ENCODE measurements at regions not wholly inside any gene's neighbourhood (a gene's known extent, or its start where the extent isn't known, plus 50 kb on each side); places are given as distances from the start of the nearest gene placed in this dataset.
"Not testable (repeated sequence)": the region's sequence is repeated elsewhere in the genome, so short reads cannot be mapped to it uniquely, and the experiment has no call there.

DNA sequence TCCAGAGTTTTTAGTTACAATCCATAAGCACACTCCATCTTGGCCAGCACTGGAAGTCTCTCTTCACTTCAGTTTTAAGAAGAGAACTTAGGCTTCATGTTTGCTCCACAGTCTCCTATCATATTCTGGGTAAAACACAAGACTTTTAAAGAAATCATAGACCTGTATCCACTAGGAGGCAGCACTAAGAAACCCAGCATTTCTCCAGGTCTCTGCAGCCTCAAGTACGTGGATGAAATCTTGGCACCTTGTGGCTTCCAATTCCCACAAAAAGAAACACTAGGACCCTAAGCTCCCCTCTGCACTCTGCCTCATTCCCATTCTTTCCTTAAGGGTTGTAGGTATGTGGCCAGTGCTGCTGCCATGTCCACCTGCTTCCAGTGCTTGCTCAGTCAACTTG lies 367.3 kb upstream of the CASK start:
- DNase-seq: no peak

GRCh38 chrX:42289492-42290385 lies 366.4 kb upstream of the CASK start:
- DNase-seq: no peak

DNA sequence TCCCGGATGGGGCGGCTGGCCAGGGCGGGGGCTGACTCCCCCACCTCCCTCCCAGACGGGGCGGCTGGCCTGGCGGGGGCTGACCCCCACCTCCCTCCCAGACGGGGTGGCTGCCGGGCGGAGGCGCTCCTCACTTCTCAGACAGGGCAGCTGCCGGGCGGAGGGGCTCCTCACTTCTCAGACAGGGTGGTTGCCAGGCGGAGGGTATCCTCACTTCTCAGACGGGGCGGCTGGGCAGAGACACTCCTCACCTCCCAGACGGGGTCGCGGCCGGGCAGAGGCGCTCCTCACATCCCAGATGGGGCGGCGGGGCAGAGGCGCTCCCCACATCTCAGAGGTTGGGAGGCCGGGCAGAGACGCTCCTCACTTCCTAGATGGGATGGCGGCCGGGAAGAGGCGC lies 362.3 kb upstream of the CASK start:
- not testable (repeated sequence) for DNase-seq

DNA sequence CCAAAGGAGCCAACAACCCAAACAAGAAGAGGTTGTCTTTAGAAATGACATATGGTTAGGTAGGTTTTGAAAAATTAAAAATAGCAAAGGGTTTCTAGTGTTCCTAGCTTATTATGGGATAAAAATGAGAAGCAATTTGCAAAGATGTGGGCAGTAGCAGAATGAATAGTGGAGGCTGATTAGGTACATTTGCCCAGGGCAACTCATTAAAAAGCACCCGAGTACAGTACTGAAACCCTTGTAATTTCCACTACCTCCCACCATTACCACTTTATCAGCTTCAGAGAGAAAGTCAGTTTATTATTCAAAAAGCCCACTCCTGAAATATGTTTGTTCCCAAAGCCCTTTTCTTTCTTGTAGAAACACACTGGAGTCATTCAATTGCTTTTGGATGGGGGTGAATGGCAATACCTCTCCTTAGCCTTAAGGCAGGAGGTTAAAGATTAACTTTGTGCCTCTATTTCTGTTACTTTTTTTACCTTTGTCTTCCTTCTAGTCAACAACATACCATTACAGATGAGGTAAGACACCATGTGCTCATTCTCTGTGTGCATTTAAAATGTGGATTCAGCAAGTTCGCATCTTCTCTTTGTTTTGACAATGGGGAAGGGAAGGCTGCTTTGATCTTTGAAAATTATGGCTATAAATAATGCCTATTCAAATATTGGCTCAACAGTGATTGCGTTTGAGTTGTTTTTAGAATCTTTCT lies 353.8 kb upstream of the CASK start:
- DNase-seq: no peak

GRCh38 chrX:42274151-42274550 lies 350.8 kb upstream of the CASK start:
- no peak for DNase-seq

GRCh38 chrX:42273387-42273786 lies 350.0 kb upstream of the CASK start:
- DNase-seq: no peak

DNA sequence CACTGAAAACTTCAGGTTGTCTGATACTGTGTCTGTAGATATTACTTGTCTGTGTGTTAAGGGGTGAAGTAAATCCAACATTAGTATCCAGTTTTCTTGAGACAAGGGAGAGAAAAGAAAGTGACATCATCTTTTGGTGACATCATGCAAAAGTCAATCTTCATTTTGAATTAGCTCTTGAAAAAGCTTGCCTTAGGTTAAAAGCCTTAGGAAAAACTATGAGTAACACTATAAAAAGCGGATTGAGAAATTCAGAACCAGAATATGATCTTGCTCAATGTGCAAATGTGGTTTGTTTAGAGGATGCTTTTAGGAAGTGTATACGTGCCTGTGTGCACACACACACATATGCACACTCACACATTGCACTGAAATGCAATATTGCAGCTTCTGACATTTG lies 345.8 kb upstream of the CASK start:
- no peak for DNase-seq

- no peak for DNase-seq
These were observed 337.5 kb upstream of the CASK start for GRCh38 chrX:42260854-42261253.

- DNase-seq: no peak
These were observed 324.9 kb upstream of the CASK start for GRCh38 chrX:42248226-42248625.

DNA sequence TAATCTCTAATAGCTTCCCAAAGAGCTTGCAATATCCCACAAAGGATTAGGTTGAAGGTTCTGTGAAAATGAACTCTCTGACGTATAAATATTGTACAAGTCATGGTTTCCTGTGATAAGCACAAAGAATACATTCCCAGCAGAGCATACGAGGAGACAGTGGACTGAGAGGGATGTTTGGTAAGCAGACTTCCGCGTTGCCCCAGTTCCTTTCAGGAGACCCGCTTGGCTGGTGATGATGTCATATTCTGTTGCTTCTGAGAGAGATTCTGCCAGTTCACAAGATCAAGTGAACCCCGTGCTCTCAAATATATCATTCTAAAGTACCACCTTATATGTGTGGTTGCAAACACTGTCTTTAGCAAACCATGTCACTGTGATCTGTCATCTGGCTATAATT lies 323.9 kb upstream of the CASK start:
- DNase-seq: no peak

DNA sequence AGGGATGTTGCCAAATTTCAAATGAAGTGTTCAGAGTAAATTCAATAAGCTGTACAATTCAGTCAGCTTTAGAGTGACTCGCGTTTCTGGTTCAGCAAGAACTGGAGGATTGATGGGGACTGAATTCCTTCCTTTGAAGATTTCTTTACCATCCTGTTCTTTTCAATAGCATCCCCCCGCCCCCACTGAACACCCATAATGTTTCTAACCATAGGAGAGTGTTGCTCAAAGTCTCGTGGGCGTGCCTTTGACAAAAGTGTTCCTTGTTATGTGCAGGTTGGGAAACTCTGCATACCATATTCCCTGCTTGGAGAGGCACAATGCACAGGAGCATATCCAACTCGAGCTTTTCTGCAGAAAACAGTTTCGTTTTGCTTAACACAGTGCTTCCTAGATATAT lies 323.5 kb upstream of the CASK start:
- no peak for DNase-seq

DNA sequence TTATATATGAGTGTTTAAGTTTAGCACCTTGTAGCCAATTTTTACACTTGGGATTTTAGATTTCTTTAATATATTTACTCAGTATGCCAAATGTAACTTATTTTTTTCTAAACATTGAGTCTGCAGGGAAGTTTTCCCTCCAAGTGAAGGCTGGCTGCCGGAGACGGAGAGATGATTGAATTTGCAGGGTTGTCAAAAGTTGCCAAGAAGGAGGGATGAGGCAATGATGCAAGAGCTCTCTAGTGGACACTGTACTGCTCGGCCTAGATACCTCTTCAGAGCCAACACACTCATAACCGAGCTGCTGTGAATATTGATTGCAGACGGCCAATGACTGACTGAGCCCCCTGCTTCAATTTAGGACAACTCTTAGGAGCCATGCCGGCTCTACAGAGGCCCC lies 318.6 kb upstream of the CASK start:
- DNase-seq: no peak

- no peak for DNase-seq
These were observed 318.1 kb upstream of the CASK start for GRCh38 chrX:42241421-42241820.

GRCh38 chrX:42237956-42238355 lies 314.6 kb upstream of the CASK start:
- no peak for DNase-seq

DNA sequence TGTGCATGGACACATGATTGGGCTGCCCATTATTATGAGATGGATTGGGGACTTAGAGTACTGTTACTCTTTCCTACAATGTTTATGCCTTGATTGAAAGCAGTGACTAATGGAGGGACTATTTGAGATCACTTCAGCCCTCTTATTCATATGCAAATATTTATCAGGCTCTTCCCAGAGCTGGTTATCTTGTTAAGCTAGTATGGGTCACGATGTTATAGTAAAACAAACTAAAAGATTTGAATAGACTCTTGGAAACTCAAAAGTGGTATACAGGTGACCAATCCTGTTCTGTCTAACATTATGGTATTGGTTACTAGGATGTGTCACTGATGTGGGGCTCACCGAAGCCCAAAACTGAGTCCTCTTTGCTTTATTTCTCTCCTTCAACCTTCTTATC lies 306.2 kb upstream of the CASK start:
- DNase-seq: no peak

- DNase-seq: no peak
These were observed 297.3 kb upstream of the CASK start for GRCh38 chrX:42220666-42221065.

DNA sequence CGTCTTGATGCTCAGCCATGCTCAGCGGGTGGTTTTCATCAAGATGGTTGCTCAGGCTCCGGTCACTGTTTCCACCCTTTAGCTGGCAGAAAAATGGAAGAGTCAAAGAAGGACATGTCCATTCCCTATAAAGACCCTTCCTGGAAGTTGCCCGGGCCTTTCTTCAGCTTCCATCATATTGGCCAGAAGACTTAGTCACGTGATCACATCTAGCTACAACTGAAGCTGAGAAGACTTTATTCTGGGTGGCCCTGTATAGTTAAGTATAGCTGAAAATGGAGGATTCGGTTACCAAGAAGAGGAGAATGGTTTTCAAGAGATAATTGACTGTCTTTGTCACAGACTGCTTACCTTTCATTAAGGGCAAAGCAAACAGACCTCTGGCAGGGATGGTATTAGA lies 296.7 kb upstream of the CASK start:
- DNase-seq: peak; percentile 85

DNA sequence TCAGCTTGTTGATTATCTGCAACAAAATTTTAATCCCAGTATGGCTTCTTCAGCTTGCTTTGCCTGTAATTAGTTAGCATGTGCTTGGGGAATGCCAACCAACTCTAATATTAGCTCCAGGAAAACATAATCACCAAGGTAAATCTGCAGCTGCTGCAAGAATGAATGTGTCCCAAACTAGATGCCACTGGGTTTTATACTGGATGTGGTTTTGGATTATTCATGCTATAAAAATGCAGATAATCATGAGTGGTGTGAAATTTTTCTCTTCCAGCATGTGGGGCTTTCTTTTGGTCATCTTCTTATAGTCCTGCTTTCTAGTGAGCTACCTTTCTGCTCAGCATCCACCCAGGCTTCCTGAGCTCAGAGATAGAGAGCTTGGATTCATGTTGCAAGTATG lies 295.9 kb upstream of the CASK start:
- no peak for DNase-seq

DNA sequence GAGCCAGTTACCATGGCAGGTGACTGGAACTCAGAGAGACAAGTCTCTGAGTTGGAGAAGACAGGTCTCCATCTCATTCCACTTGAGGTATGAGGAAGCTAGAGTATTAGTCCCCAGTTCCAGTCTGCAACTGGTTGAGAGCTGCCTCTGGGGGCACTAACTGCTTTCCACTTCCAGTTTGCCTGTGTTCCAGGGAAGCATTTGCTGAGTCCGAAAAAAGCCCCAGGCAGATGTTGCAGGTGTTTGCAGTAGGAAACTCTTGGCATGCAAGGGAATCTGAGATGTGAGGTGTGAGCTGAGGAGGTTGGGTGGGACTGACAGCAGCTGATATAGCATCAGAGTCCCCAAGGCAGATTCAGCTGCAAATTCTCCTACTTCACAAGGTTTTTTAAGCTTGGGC lies 272.2 kb upstream of the CASK start:
- DNase-seq: no peak

- DNase-seq: no peak
These were observed 266.2 kb upstream of the CASK start for GRCh38 chrX:42189576-42189975.

DNA sequence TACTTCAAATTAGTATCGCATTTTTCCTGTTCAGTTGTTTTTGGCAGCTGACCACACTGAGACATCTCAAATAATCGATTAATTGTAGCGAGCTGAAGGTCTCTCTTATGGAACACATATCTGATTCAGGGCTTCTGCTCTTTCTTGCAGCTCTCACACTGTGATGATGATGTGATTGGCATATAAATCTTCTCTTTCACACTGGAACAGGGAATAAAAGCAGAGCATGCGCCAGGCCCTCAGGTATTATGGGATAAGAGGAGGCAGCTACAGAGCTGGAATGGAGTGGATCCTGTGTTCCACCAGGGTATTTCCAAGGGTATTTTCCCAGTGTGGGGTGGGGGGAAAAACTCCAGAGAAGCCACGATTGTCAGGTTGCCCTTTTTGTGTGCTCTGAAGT lies 265.4 kb upstream of the CASK start:
- no peak for DNase-seq

DNA sequence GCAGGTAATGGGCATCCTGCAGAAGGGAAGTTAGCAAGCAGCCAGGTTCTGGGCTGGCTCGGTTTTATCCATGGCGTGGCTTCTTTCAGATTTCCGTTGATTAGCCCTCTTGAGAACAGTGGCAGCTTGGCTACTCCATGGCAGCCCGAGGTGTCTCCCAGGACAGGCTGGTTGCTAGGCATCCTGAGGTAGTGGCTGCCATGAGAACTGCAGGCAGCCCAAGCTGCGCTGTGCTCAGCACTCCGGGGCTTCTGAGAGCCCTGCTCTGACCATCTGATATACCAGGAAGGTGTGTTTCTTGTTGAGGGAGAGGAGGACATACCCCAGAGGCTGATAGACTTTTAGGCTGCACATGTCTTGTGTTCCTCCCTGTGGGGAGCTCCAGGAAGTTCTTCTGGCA lies 253.4 kb upstream of the CASK start:
- peak; percentile 1 for DNase-seq

- no peak for DNase-seq
These were observed 252.5 kb upstream of the CASK start for GRCh38 chrX:42175843-42176242.

DNA sequence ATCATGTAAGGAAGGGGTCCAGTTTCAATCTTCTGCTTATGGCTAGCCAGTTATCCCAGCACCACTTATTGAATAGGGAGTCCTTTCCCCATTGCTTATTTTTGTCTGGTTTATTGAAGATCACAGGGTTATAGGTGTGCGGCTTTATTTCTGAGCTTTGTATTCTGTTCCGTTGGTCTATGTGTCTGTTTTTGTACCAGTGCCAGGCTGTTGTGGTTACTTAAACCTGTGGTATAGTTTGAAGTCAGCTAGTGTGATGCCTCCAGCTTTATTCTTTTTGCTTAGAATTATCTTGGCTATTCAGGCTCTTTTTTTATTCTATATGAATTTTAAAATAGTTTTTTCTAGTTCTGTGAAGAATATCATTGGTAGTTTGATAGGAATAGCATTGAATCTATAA lies 234.6 kb upstream of the CASK start:
- not testable (repeated sequence) for DNase-seq

GRCh38 chrX:42151808-42152207 lies 228.5 kb upstream of the CASK start:
- DNase-seq: no peak
